ENCODE measurements at regions not wholly inside any gene's neighbourhood (a gene's known extent, or its start where the extent isn't known, plus 50 kb on each side); places are given as distances from the start of the nearest gene placed in this dataset.

- Histone ChIP-seq H3K4me3 (no peak overlapping the region), H3K27ac (no peak overlapping the region), H3K4me2 (no peak overlapping the region), H3K4me1 (peaks cover 5% of the 10 kb centered on the region; the same call in 2 of the 3 replicates), H3K9me3 (no peaks in the 10 kb centered on the region)
- FAIRE-seq (no peak), ATAC-seq (no peak), DNase-seq (ENCODE audit: low read depth in 1 of 2, low spot score in 1 of 2) (no peak)
- 0% methylated on average over 1 of the region's 1 CpG for WGBS (ENCODE audit: missing lambda C conversion rate)
- TF ChIP-seq BHLHE40 (IDR thresholded peaks at IDR 0.05; ENCODE audit: low read depth, low read length) (no peak), NR3C1 (IDR thresholded peaks at IDR 0.05) (no peak), JUNB (IDR thresholded peaks at IDR 0.05) (no peak), CBX2 (IDR thresholded peaks at IDR 0.05; ENCODE audit: borderline replicate concordance, low read depth) (no peak), GATA3 (IDR thresholded peaks at IDR 0.05; ENCODE audit: borderline replicate concordance) (no peak), RNF2 (IDR thresholded peaks at IDR 0.05; ENCODE audit: borderline replicate concordance, low read depth) (no peak)
- TF ChIP-seq, protein P1, sequence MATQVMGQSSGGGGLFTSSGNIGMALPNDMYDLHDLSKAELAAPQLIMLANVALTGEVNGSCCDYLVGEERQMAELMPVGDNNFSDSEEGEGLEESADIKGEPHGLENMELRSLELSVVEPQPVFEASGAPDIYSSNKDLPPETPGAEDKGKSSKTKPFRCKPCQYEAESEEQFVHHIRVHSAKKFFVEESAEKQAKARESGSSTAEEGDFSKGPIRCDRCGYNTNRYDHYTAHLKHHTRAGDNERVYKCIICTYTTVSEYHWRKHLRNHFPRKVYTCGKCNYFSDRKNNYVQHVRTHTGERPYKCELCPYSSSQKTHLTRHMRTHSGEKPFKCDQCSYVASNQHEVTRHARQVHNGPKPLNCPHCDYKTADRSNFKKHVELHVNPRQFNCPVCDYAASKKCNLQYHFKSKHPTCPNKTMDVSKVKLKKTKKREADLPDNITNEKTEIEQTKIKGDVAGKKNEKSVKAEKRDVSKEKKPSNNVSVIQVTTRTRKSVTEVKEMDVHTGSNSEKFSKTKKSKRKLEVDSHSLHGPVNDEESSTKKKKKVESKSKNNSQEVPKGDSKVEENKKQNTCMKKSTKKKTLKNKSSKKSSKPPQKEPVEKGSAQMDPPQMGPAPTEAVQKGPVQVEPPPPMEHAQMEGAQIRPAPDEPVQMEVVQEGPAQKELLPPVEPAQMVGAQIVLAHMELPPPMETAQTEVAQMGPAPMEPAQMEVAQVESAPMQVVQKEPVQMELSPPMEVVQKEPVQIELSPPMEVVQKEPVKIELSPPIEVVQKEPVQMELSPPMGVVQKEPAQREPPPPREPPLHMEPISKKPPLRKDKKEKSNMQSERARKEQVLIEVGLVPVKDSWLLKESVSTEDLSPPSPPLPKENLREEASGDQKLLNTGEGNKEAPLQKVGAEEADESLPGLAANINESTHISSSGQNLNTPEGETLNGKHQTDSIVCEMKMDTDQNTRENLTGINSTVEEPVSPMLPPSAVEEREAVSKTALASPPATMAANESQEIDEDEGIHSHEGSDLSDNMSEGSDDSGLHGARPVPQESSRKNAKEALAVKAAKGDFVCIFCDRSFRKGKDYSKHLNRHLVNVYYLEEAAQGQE (IDR thresholded peaks at IDR 0.05), result no peak
- TF ChIP-seq, protein P2, sequence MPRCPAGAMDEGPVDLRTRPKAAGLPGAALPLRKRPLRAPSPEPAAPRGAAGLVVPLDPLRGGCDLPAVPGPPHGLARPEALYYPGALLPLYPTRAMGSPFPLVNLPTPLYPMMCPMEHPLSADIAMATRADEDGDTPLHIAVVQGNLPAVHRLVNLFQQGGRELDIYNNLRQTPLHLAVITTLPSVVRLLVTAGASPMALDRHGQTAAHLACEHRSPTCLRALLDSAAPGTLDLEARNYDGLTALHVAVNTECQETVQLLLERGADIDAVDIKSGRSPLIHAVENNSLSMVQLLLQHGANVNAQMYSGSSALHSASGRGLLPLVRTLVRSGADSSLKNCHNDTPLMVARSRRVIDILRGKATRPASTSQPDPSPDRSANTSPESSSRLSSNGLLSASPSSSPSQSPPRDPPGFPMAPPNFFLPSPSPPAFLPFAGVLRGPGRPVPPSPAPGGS (IDR thresholded peaks at IDR 0.05), result no peak
- TF ChIP-seq, protein P3, sequence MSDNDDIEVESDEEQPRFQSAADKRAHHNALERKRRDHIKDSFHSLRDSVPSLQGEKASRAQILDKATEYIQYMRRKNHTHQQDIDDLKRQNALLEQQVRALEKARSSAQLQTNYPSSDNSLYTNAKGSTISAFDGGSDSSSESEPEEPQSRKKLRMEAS (IDR thresholded peaks at IDR 0.05), result no peak
- CTCF ChIA-PET, result no interaction called here
- POLR2A ChIA-PET, result no interaction called here
These were observed 232.6 kb downstream of the FAT3 start for GRCh38 chr11:92457250-92457649.

DNA sequence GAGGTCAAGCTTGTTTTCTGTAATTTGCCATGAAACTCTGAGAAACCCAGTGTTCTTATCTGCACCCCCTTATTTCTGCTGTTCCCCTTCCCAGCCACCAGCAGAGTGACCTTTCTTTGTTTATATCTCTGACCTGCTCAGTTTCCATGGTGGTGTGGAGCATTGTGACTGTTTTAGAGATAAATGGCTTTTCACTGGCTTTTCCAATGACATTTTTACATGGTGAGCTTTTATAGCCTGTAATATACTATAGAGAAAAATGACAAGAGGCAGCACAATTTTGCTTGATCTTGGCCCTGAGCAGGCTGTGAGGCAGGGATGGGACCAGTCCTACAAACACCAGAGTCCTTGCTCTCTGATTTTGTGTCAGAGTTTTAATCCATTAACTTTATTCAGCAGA is 233.9 kb downstream of the FAT3 start:
- ChIA-PET POLR2A (no interaction called here), CTCF (no interaction called here)
- H3K27ac ChIP-seq, result no peak overlapping the region
- no peak overlapping the region for H3K4me2 ChIP-seq
- FAIRE-seq, result no peak
- TF ChIP-seq ESRRA (IDR thresholded peaks at IDR 0.05; ENCODE audit: borderline replicate concordance, low read length) (no peak), FOXS1 (CRISPR knock-in tag; IDR thresholded peaks at IDR 0.05) (no peak), CEBPB (IDR thresholded peaks at IDR 0.05) (no peak), FOSB (CRISPR knock-in tag; IDR thresholded peaks at IDR 0.05) (no peak), ZFP36 (IDR thresholded peaks at IDR 0.05; ENCODE audit: borderline replicate concordance, partially characterized antibody) (no peak), ZNF302 (CRISPR knock-in tag; IDR thresholded peaks at IDR 0.05) (no peak), JUN (IDR thresholded peaks at IDR 0.05) (no peak)
- TF ChIP-seq, protein P1 (IDR thresholded peaks at IDR 0.05), result no peak
- H3K4me1 ChIP-seq, result peaks cover 5% of the 10 kb centered on the region; the same call in 2 of the 3 replicates
- no peaks in the 10 kb centered on the region for H3K9me3 ChIP-seq
- ATAC-seq, result no peak
- no peak overlapping the region for H3K4me3 ChIP-seq
- no peak for DNase-seq (ENCODE audit: low read depth in 1 of 2, low spot score in 1 of 2)
